Prostate gland (tissue), 2 donors: ENCODE measurements at regions not wholly inside any gene's neighbourhood (a gene's known extent, or its start where the extent isn't known, plus 50 kb on each side); places are given as distances from the start of the nearest gene placed in this dataset.

Experiments used
- DNase-seq: peaks from one replicate; pipeline ENCODE4 v3.0.0-alpha.2; 2019; ENCODE audit warnings: low spot score
- H3K27ac ChIP-seq, 2 donors: fragments of 200-600 bp; sonication (generic); 2 replicates each; pipeline ENCODE4 v1.5.1; 2017 to 2019
- H3K27me3 ChIP-seq: fragments of 200-600 bp; sonication (generic); replicated peaks from 2 replicates; pipeline ENCODE4 v1.5.1; 2019; ENCODE audit not compliant: insufficient read depth
- H3K36me3 ChIP-seq, 2 donors: fragments of 200-600 bp; sonication (generic); 1 replicate in 1 of 2; 2 replicates in 1 of 2; pipeline versions ENCODE4 v1.5.1 to v1.8.1; 2017 to 2019
- H3K4me1 ChIP-seq: fragments of 200-600 bp; sonication (generic); replicated peaks from 2 replicates; pipeline ENCODE4 v1.5.1; 2019
- H3K4me3 ChIP-seq, 2 donors: fragments of 200-600 bp; sonication (generic); 2 replicates each; pipeline ENCODE4 v1.5.1; 2017 to 2019
- H3K9me3 ChIP-seq: fragments of 200-600 bp; sonication (generic); 2 replicates; pipeline ENCODE4 v1.5.1; 2017
- CTCF ChIP-seq, 4 experiments: fragments of 200-600 bp in 2 of 4; fragments of 450-650 bp in 2 of 4; sonication (generic) in 2 of 4; IDR thresholded peaks; 1 replicate in 3 of 4; 2 replicates in 1 of 4; pipeline ENCODE4 v1.5.1; 2016 to 2019; ENCODE audit warnings: antibody characterized with exemption in 4 of 4, mild to moderate bottlenecking in 2 of 4, moderate library complexity in 2 of 4
- POLR2A ChIP-seq: fragments of 450-650 bp; IDR thresholded peaks from one replicate; pipeline ENCODE4 v1.6.1; 2016; ENCODE audit warnings: antibody characterized with exemption, mild to moderate bottlenecking
- POLR2AphosphoS5 ChIP-seq: sonication (generic); formaldehyde crosslinking; IDR thresholded peaks from one replicate; pipeline ENCODE4 v1.6.1; 2017; ENCODE audit warnings: antibody characterized with exemption
- WGBS: methylation state at CpG from one replicate; pipeline ENCODE4 v1.1.5; 2018; 5-methylcytosine and 5-hydroxymethylcytosine counted together
- intact Hi-C: fragments of 100-400 bp; cut with DNase I; formaldehyde crosslinking; loops from one replicate; pipeline ENCODE4 v1.14.2; 2022

DNA sequence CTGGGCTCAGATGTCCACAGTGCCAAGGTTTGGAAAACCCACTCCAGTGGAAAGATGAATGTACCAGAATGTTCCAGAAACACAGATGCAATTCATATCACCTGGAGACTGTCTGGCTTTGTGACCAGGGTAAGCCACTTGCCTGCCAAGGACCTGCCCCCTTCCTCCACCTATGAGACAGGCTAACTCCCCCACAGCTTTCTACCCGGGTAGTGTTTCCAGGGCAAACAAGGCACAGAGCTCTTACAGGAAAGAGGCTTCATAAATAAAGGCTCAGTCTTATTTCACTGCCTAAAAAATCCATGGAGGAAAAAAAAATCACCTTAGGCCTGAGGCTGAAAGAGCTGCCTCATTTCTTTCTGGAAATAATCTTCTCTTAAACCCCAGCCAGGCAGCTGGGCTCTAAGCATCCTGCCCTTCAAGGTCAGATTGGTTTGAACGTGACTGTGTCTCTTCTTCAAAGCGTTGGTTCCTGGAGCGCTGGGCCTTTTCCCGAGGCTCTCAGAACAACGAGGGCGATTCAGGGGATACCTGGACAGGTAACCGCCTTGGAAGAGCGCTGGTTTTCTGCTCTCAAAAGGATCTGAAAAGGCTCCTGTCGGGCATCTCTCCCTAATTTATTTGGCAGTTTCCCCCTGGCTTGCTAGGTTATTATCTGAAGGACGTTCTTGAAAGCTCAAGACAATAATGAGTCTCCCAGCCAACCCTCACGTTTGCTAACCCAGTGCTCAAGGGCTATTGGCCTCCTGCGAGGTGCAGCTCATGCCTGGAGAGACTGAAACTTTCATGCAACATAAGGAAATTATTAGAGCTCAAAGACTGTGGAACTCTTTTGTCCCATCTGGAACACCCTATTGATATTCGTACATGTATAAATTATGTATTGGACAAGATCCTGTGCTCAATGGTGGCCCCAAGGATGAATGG lies 199.2 kb upstream of the PMEPA1 start:
- Histone ChIP-seq H3K4me3 (no peak overlapping the region), H3K27ac (no peak overlapping the region), H3K27me3 (no peaks in the 10 kb centered on the region), H3K9me3 (no peaks in the 10 kb centered on the region), H3K4me1 (no peaks in the 10 kb centered on the region), H3K36me3 (no peaks in the 10 kb centered on the region)
- intact Hi-C loops = no loop called here
- no peak for DNase-seq
- TF ChIP-seq CTCF (IDR thresholded peaks at IDR 0.05) = no peak
- no peak for TF ChIP-seq POLR2A
- TF ChIP-seq POLR2AphosphoS5 = no peak
- 57% methylated on average over 14 of the region's 14 CpGs for WGBS

DNA sequence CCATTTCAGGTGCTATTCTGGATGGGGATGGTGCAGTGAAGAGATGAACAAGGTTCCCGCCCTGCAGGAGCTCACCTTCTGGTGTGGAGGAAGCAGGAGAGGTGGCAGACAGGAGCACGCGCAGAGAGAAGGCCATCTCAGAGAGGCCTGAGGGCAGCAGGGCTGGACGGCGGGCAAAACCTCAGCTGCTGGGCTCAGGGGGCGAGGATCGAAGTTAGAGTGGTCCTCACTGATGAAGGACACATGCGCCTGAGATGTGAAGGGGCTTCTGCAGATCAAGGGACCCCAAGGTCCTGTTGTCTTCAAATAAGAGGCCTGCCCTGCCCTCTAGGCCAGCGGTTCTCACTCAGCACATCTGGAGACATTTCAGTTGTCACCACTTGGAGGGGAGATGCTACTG lies 198.4 kb upstream of the PMEPA1 start:
- Histone ChIP-seq H3K4me1 (no peaks in the 10 kb centered on the region), H3K4me3 (no peak overlapping the region), H3K27ac (no peak overlapping the region), H3K27me3 (no peaks in the 10 kb centered on the region), H3K36me3 (no peaks in the 10 kb centered on the region), H3K9me3 (no peaks in the 10 kb centered on the region)
- intact Hi-C loops = no loop called here
- 97% methylated on average over 9 of the region's 9 CpGs for WGBS
- no peak for DNase-seq
- no peak for TF ChIP-seq POLR2A
- no peak for TF ChIP-seq POLR2AphosphoS5
- no peak for TF ChIP-seq CTCF (IDR thresholded peaks at IDR 0.05)

DNA sequence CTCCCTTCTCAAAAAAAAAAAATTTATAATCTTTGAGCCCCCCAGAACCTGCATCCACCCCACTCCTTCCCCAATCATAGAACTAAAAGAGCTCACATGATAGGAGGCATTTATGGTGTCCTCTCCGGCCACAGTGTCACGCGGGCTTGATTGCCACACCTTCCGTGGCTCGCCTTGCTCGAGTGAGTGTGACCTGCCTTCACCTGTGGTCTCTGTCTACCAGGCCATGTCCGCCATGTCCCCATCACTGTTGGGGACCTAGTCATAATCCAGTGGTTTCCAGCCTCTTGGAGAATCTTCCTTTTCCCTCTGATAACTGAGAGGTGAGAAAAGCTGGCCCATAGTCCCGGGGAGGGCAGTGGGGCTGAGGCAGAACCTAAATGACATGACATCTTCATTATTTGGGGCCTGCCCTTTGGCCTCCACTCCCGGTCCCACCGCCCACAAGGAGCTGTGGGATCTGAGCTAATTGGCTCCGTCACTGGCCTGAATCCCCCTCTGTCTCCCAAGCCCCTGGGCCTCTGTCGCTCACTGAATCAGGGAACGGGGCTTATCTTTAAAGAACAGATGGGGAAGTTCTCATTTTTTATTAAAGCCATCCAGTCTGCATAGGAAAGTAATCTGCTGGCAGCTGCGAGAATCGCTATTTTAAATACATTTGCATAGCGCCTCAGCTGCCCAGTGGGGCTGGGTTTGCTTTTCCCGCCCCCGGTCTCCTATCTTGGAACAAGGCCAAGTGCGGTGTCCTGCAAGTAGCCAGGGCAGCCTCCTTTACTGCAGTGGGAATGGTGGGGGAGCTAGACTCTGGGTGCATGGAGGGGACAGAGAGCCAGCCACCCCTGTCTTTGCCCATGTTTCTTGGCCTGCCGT lies 197.6 kb upstream of the PMEPA1 start:
- no peak for DNase-seq
- intact Hi-C loops = no loop called here
- TF ChIP-seq CTCF (IDR thresholded peaks at IDR 0.05) (no peak), POLR2A (no peak), POLR2AphosphoS5 (no peak)

GRCh38 chr20:57905448-57905847 lies 195.6 kb upstream of the PMEPA1 start:
- Histone ChIP-seq H3K27ac (no peak overlapping the region), H3K4me3 (no peak overlapping the region), H3K27me3 (no peaks in the 10 kb centered on the region), H3K36me3 (no peaks in the 10 kb centered on the region), H3K9me3 (no peaks in the 10 kb centered on the region), H3K4me1 (no peaks in the 10 kb centered on the region)
- intact Hi-C loops = no loop called here
- no peak for DNase-seq
- TF ChIP-seq POLR2AphosphoS5 = no peak
- no peak for TF ChIP-seq POLR2A
- no peak for TF ChIP-seq CTCF (IDR thresholded peaks at IDR 0.05)
- WGBS = 77% methylated on average over 5 of the region's 5 CpGs

More for the DNA sequence above, 197.6 kb upstream of the PMEPA1 start:
- Histone ChIP-seq H3K27me3 (no peaks in the 10 kb centered on the region), H3K4me1 (no peaks in the 10 kb centered on the region), H3K4me3 (no peak overlapping the region), H3K36me3 (no peaks in the 10 kb centered on the region), H3K9me3 (no peaks in the 10 kb centered on the region), H3K27ac (no peak overlapping the region)
- 84% methylated on average over 20 of the region's 20 CpGs for WGBS
